GM23338 (cell line): ENCODE measurements at regions not wholly inside any gene's neighbourhood (a gene's known extent, or its start where the extent isn't known, plus 50 kb on each side); places are given as distances from the start of the nearest gene placed in this dataset.
"Not testable (repeated sequence)": the region's sequence is repeated elsewhere in the genome, so short reads cannot be mapped to it uniquely, and the experiment has no call there.

Experiments used
- ATAC-seq: fragments of 200-7000 bp; cut with Tn5 transposase; 3 replicates; pipeline ENCODE4 v1.9.1; 2020
- DNase-seq: peaks from one replicate; pipeline ENCODE4 v3.0.0-alpha.2; 2015; ENCODE audit warnings: low spot score
- H2AFZ ChIP-seq: fragments of 200-600 bp; sonication (generic); 2 replicates; pipeline ENCODE4 v1.8.0; 2016; ENCODE audit warnings: antibody characterized with exemption, mild to moderate bottlenecking, moderate library complexity
- H3F3A ChIP-seq: fragments of 200-600 bp; sonication (generic); replicated peaks from 2 replicates; pipeline ENCODE4 v1.8.0; 2017; ENCODE audit warnings: antibody characterized with exemption, mixed run types, low read depth
- H3K27ac ChIP-seq: fragments of 200-600 bp; sonication (generic); 2 replicates; pipeline ENCODE4 v1.6.1; 2016; ENCODE audit warnings: low read depth
- H3K27me3 ChIP-seq: fragments of 200-600 bp; sonication (generic); 2 replicates; pipeline ENCODE4 v1.8.0; 2016; ENCODE audit warnings: mild to moderate bottlenecking, mixed run types, moderate library complexity; ENCODE audit not compliant: insufficient read depth
- H3K36me3 ChIP-seq: fragments of 200-600 bp; sonication (generic); 2 replicates; pipeline ENCODE4 v1.8.0; 2016; ENCODE audit warnings: mild to moderate bottlenecking; ENCODE audit not compliant: insufficient read depth
- H3K4me1 ChIP-seq: fragments of 200-600 bp; sonication (generic); 2 replicates; pipeline ENCODE4 v1.8.0; 2016; ENCODE audit warnings: mild to moderate bottlenecking, moderate library complexity; ENCODE audit not compliant: insufficient read depth
- H3K4me2 ChIP-seq: fragments of 200-600 bp; sonication (generic); 2 replicates; pipeline ENCODE4 v1.7.1; 2017; ENCODE audit warnings: mixed run types
- H3K4me3 ChIP-seq: fragments of 200-600 bp; sonication (generic); 2 replicates; pipeline ENCODE4 v1.6.1; 2016; ENCODE audit warnings: mixed run types
- H3K79me2 ChIP-seq: fragments of 200-600 bp; sonication (generic); replicated peaks from 2 replicates; pipeline ENCODE4 v1.8.0; 2017; ENCODE audit warnings: mild to moderate bottlenecking; ENCODE audit not compliant: insufficient read depth
- H3K9me2 ChIP-seq: fragments of 200-600 bp; sonication (generic); 2 replicates; pipeline ENCODE4 v1.8.0; 2017; ENCODE audit not compliant: insufficient read depth
- H4K20me1 ChIP-seq: fragments of 200-600 bp; sonication (generic); replicated peaks from 2 replicates; pipeline ENCODE4 v1.8.0; 2017; ENCODE audit warnings: mild to moderate bottlenecking; ENCODE audit not compliant: insufficient read depth
- H3K27ac Mint-ChIP-seq: 2 replicates; pipeline ENCODE4 v1.8.0; 2020; ENCODE audit warnings: inconsistent platforms, mild to moderate bottlenecking, moderate library complexity, mixed read lengths
- H3K27me3 Mint-ChIP-seq: 3 replicates; pipeline ENCODE4 v1.8.0; 2022; ENCODE audit warnings: low read depth, mild to moderate bottlenecking, moderate library complexity, mixed read lengths, inconsistent platforms; ENCODE audit not compliant: insufficient read depth, poor library complexity
- H3K36me3 Mint-ChIP-seq: 3 replicates; pipeline ENCODE4 v1.8.0; 2021; ENCODE audit warnings: low read depth, mild to moderate bottlenecking, inconsistent platforms, moderate library complexity, mixed read lengths
- H3K4me1 Mint-ChIP-seq: 3 replicates; pipeline ENCODE4 v1.8.0; 2020; ENCODE audit warnings: mild to moderate bottlenecking, inconsistent platforms, mixed read lengths
- H3K4me3 Mint-ChIP-seq: 3 replicates; pipeline ENCODE4 v1.8.0; 2021; ENCODE audit warnings: moderate library complexity, mild to moderate bottlenecking, inconsistent platforms, mixed read lengths
- H3K9me3 Mint-ChIP-seq: 3 replicates; pipeline ENCODE4 v1.8.0; 2020; ENCODE audit warnings: moderate library complexity, mild to moderate bottlenecking, inconsistent platforms, mixed read lengths

- not testable (repeated sequence) for H3K9me3 Mint-ChIP-seq, H3K4me3 Mint-ChIP-seq
These were observed 81.2 kb upstream of the PDPR start for GRCh38 chr16:70032906-70033305.

GRCh38 chr16:70037913-70038312, 76.2 kb upstream of the PDPR start:
- H3F3A ChIP-seq, ATAC-seq, H3K4me1 ChIP-seq, DNase-seq, H3K27ac ChIP-seq, H3K9me3 Mint-ChIP-seq, H3K4me1 Mint-ChIP-seq, H3K27me3 ChIP-seq, H3K36me3 ChIP-seq, H3K27me3 Mint-ChIP-seq, H3K79me2 ChIP-seq, H3K27ac Mint-ChIP-seq, H4K20me1 ChIP-seq, H2AFZ ChIP-seq, H3K9me2 ChIP-seq, H3K4me3 Mint-ChIP-seq, H3K4me3 ChIP-seq, H3K4me2 ChIP-seq: not testable (repeated sequence)
- H3K36me3 Mint-ChIP-seq = peaks cover 17% of the 10 kb centered on the region; the same call in 1 of the 3 replicates

More at GRCh38 chr16:70032906-70033305, 81.2 kb upstream of the PDPR start:
- H3K27me3 ChIP-seq, H3K4me2 ChIP-seq, H3K79me2 ChIP-seq, H3K36me3 ChIP-seq, H4K20me1 ChIP-seq, H3K4me1 Mint-ChIP-seq, H3F3A ChIP-seq, H3K4me3 ChIP-seq, H2AFZ ChIP-seq, H3K9me2 ChIP-seq, H3K4me1 ChIP-seq, H3K27ac ChIP-seq, H3K27ac Mint-ChIP-seq, DNase-seq, ATAC-seq, H3K27me3 Mint-ChIP-seq: not testable (repeated sequence)
- peaks cover 29% of the 10 kb centered on the region; the same call in 2 of the 3 replicates for H3K36me3 Mint-ChIP-seq

- not testable (repeated sequence) for H3K27ac Mint-ChIP-seq, H4K20me1 ChIP-seq, H3K4me1 Mint-ChIP-seq, H3K9me3 Mint-ChIP-seq, ATAC-seq, H3K4me1 ChIP-seq, H3K27me3 Mint-ChIP-seq, H3K36me3 ChIP-seq, H3K36me3 Mint-ChIP-seq, H3K27me3 ChIP-seq, H2AFZ ChIP-seq, H3K4me3 Mint-ChIP-seq, DNase-seq, H3K9me2 ChIP-seq, H3F3A ChIP-seq, H3K27ac ChIP-seq, H3K4me3 ChIP-seq, H3K4me2 ChIP-seq
- H3K79me2 ChIP-seq = peaks cover 14% of the 10 kb centered on the region
These were observed 73.6 kb upstream of the PDPR start for GRCh38 chr16:70040554-70040953.

GRCh38 chr16:70043538-70044067, 70.5 kb upstream of the PDPR start:
- H3K36me3 Mint-ChIP-seq, H3K36me3 ChIP-seq, H4K20me1 ChIP-seq, H3K27me3 Mint-ChIP-seq, H3K27me3 ChIP-seq, DNase-seq, H3K4me1 ChIP-seq, H2AFZ ChIP-seq, H3F3A ChIP-seq, H3K27ac Mint-ChIP-seq, H3K4me3 ChIP-seq, H3K9me2 ChIP-seq, H3K4me1 Mint-ChIP-seq, H3K27ac ChIP-seq, ATAC-seq, H3K4me2 ChIP-seq, H3K9me3 Mint-ChIP-seq, H3K4me3 Mint-ChIP-seq: not testable (repeated sequence)
- H3K79me2 ChIP-seq = peaks cover 36% of the 10 kb centered on the region

GRCh38 chr16:70046560-70046959, 67.6 kb upstream of the PDPR start:
- not testable (repeated sequence) for H4K20me1 ChIP-seq, H3K4me1 ChIP-seq, H3K27ac ChIP-seq, H3F3A ChIP-seq, H3K4me3 Mint-ChIP-seq, H3K4me1 Mint-ChIP-seq, ATAC-seq, DNase-seq, H3K27ac Mint-ChIP-seq, H3K4me3 ChIP-seq, H2AFZ ChIP-seq, H3K27me3 ChIP-seq, H3K27me3 Mint-ChIP-seq, H3K4me2 ChIP-seq, H3K9me2 ChIP-seq, H3K9me3 Mint-ChIP-seq, H3K36me3 ChIP-seq
- H3K79me2 ChIP-seq = peaks cover 41% of the 10 kb centered on the region
- peaks cover 16% of the 10 kb centered on the region; the same call in 2 of the 3 replicates for H3K36me3 Mint-ChIP-seq

- H4K20me1 ChIP-seq, H3K36me3 ChIP-seq, ATAC-seq, H2AFZ ChIP-seq, H3F3A ChIP-seq, H3K27me3 ChIP-seq, H3K9me2 ChIP-seq, DNase-seq, H3K4me1 ChIP-seq, H3K27ac ChIP-seq, H3K4me2 ChIP-seq, H3K4me3 ChIP-seq, H3K4me1 Mint-ChIP-seq, H3K4me3 Mint-ChIP-seq, H3K27me3 Mint-ChIP-seq, H3K27ac Mint-ChIP-seq: not testable (repeated sequence)
- peaks cover 21% of the 10 kb centered on the region; the same call in 2 of the 3 replicates for H3K36me3 Mint-ChIP-seq
- peaks cover 14% of the 10 kb centered on the region; the same call in 2 of the 3 replicates for H3K9me3 Mint-ChIP-seq
- H3K79me2 ChIP-seq = peaks cover 45% of the 10 kb centered on the region
These were observed 66.0 kb upstream of the PDPR start for GRCh38 chr16:70048083-70048482.

GRCh38 chr16:70058056-70058455, 56.1 kb upstream of the PDPR start:
- H3K27me3 ChIP-seq, DNase-seq, H3K36me3 Mint-ChIP-seq, H3K27ac ChIP-seq, H3K9me3 Mint-ChIP-seq, H3K4me3 ChIP-seq, H3K4me1 ChIP-seq, H3F3A ChIP-seq, H3K4me3 Mint-ChIP-seq, H3K27me3 Mint-ChIP-seq, H3K27ac Mint-ChIP-seq, H3K9me2 ChIP-seq, H2AFZ ChIP-seq, H3K4me2 ChIP-seq, H4K20me1 ChIP-seq, H3K36me3 ChIP-seq, H3K4me1 Mint-ChIP-seq, ATAC-seq: not testable (repeated sequence)
- peaks cover 66% of the 10 kb centered on the region for H3K79me2 ChIP-seq
